OCI-LY7 (cell line): ENCODE measurements at regions not wholly inside any gene's neighbourhood (a gene's known extent, or its start where the extent isn't known, plus 50 kb on each side); places are given as distances from the start of the nearest gene placed in this dataset.

Experiments used
- BruUV-seq: library from RNA; stranded (reverse); fragments of 400-500 nt; replicated peaks from 2 replicates; lab custom pipeline; 2021; lab: Mats Ljungman, UMichigan
- CTCF ChIA-PET: fragments of 300-600 bp; sonication (Branson Sonifier 250); formaldehyde crosslinking; loops from one replicate; lab custom pipeline; 2022; ENCODE audit warnings: antibody characterized with exemption; ENCODE audit not compliant: unreplicated experiment; lab: Charles Lee
- POLR2A ChIA-PET: fragments of 300-600 bp; sonication (Branson Sonifier 250); formaldehyde crosslinking; loops from one replicate; lab custom pipeline; 2022; ENCODE audit warnings: antibody characterized with exemption; lab: Charles Lee
- DNase-seq: peaks from one replicate; pipeline ENCODE4 v3.0.0-alpha.2; 2015; ENCODE audit warnings: low spot score
- H2AFZ ChIP-seq: fragments of 200-600 bp; sonication (generic), shearing (Covaris generic); 2 replicates; pipeline ENCODE4 v1.6.1; 2014; ENCODE audit warnings: mild to moderate bottlenecking, antibody characterized with exemption, low read length, moderate library complexity
- H3K27ac ChIP-seq: fragments of 200-600 bp; sonication (generic); 2 replicates; pipeline ENCODE4 v1.5.1; 2014; ENCODE audit warnings: mixed run types, low read depth, mild to moderate bottlenecking, moderate library complexity, low read length, inconsistent platforms; ENCODE audit not compliant: poor library complexity, severe bottlenecking
- H3K36me3 ChIP-seq: fragments of 200-600 bp; sonication (generic); 2 replicates; pipeline ENCODE4 v1.6.1; 2014; ENCODE audit warnings: mild to moderate bottlenecking, antibody characterized with exemption, low read length, moderate library complexity, mixed read lengths; ENCODE audit not compliant: insufficient read depth
- H3K4me1 ChIP-seq: fragments of 200-600 bp; sonication (generic); 2 replicates; pipeline ENCODE4 v1.5.1; 2014; ENCODE audit warnings: mild to moderate bottlenecking, low read length; ENCODE audit not compliant: insufficient read depth, poor library complexity, severe bottlenecking
- H3K4me2 ChIP-seq: fragments of 200-600 bp; sonication (generic); 2 replicates; pipeline ENCODE4 v1.6.1; 2014; ENCODE audit warnings: mild to moderate bottlenecking, low read length
- H3K4me3 ChIP-seq: fragments of 200-600 bp; sonication (generic); 2 replicates; pipeline ENCODE4 v1.5.1; 2014; ENCODE audit warnings: mild to moderate bottlenecking, low read depth, low read length; ENCODE audit not compliant: poor library complexity, severe bottlenecking
- H3K79me2 ChIP-seq: fragments of 200-600 bp; sonication (generic); 2 replicates; pipeline ENCODE4 v1.6.1; 2016; ENCODE audit warnings: low read depth, mild to moderate bottlenecking, low read length, moderate library complexity, mixed read lengths; ENCODE audit not compliant: insufficient read depth
- H3K9me2 ChIP-seq: fragments of 200-600 bp; sonication (generic); 2 replicates; pipeline ENCODE4 v1.6.1; 2016; ENCODE audit warnings: mild to moderate bottlenecking, low read length, mixed read lengths; ENCODE audit not compliant: insufficient read depth
- H3K9me3 ChIP-seq: fragments of 200-600 bp; sonication (generic); 2 replicates; pipeline ENCODE4 v1.6.1; 2014; ENCODE audit warnings: mild to moderate bottlenecking, mixed run types, low read length, mixed read lengths
- H4K20me1 ChIP-seq: fragments of 200-600 bp; sonication (generic); 2 replicates; pipeline ENCODE4 v1.6.1; 2014; ENCODE audit warnings: mild to moderate bottlenecking, antibody characterized with exemption, low read length, moderate library complexity, mixed read lengths; ENCODE audit not compliant: insufficient read depth
- EZH2phosphoT487 ChIP-seq: fragments of 200-600 bp; sonication (generic); IDR thresholded peaks from 2 replicates; pipeline ENCODE4 v1.6.1; 2018; ENCODE audit warnings: low read depth, borderline replicate concordance, mild to moderate bottlenecking, mixed run types, antibody characterized with exemption, low read length, moderate library complexity, mixed read lengths
- intact Hi-C: fragments of 100-400 bp; cut with micrococcal nuclease; formaldehyde crosslinking; loops from one replicate; pipeline ENCODE4 v1.10.0; 2022; ENCODE audit not compliant: unreplicated experiment
- TF ChIP-seq, protein P1 (sequence below): fragments of 200-600 bp; sonication (generic); conservative IDR thresholded peaks from 2 replicates; pipeline ENCODE4 v1.5.1; 2014; ENCODE audit warnings: mild to moderate bottlenecking, antibody characterized with exemption, low read length, moderate library complexity, mixed read lengths

- no peaks in the 10 kb centered on the region for H3K9me3 ChIP-seq
- ChIA-PET CTCF (no interaction called here), POLR2A (no interaction called here)
- H3K27ac ChIP-seq = no peak overlapping the region
- H3K9me2 ChIP-seq = no peaks in the 10 kb centered on the region
- H3K4me2 ChIP-seq = no peak overlapping the region
- no peaks in the 10 kb centered on the region for H3K79me2 ChIP-seq
- intact Hi-C loops = no loop called here
- H3K36me3 ChIP-seq = no peaks in the 10 kb centered on the region
- TF ChIP-seq, protein P1, sequence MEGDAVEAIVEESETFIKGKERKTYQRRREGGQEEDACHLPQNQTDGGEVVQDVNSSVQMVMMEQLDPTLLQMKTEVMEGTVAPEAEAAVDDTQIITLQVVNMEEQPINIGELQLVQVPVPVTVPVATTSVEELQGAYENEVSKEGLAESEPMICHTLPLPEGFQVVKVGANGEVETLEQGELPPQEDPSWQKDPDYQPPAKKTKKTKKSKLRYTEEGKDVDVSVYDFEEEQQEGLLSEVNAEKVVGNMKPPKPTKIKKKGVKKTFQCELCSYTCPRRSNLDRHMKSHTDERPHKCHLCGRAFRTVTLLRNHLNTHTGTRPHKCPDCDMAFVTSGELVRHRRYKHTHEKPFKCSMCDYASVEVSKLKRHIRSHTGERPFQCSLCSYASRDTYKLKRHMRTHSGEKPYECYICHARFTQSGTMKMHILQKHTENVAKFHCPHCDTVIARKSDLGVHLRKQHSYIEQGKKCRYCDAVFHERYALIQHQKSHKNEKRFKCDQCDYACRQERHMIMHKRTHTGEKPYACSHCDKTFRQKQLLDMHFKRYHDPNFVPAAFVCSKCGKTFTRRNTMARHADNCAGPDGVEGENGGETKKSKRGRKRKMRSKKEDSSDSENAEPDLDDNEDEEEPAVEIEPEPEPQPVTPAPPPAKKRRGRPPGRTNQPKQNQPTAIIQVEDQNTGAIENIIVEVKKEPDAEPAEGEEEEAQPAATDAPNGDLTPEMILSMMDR = no peak
- TF ChIP-seq EZH2phosphoT487 = no peak
- no TSS peak for BruUV-seq
- H3K4me3 ChIP-seq = no peak overlapping the region
- H3K4me1 ChIP-seq = no peaks in the 10 kb centered on the region
- DNase-seq = no peak
- no peak overlapping the region for H2AFZ ChIP-seq
- H4K20me1 ChIP-seq = no peaks in the 10 kb centered on the region
Observed at GRCh38 chrX:968148-968965, 244.1 kb downstream of the CRLF2 start.

GRCh38 chrX:966396-967070 is 245.9 kb downstream of the CRLF2 start:
- H4K20me1 ChIP-seq = no peaks in the 10 kb centered on the region
- H3K27ac ChIP-seq = no peak overlapping the region
- no peaks in the 10 kb centered on the region for H3K36me3 ChIP-seq
- H3K9me3 ChIP-seq = no peaks in the 10 kb centered on the region
- CTCF ChIA-PET = no interaction called here
- H3K4me2 ChIP-seq = no peak overlapping the region
- H2AFZ ChIP-seq = no peak overlapping the region
- TF ChIP-seq EZH2phosphoT487 = no peak
- TF ChIP-seq, protein P1 = no peak
- BruUV-seq = no TSS peak
- H3K79me2 ChIP-seq = no peaks in the 10 kb centered on the region
- no peaks in the 10 kb centered on the region for H3K4me1 ChIP-seq
- DNase-seq = no peak
- intact Hi-C loops = no loop called here
- no peak overlapping the region for H3K4me3 ChIP-seq
- no peaks in the 10 kb centered on the region for H3K9me2 ChIP-seq
- POLR2A ChIA-PET = no interaction called here
